Caki2 (cell line): ENCODE measurements at regions not wholly inside any gene's neighbourhood (a gene's known extent, or its start where the extent isn't known, plus 50 kb on each side); places are given as distances from the start of the nearest gene placed in this dataset.

Experiments used
- DNase-seq: peaks from one replicate; pipeline ENCODE4 v3.0.0-alpha.2; 2015; ENCODE audit warnings: low read depth
- in situ Hi-C: cut with HindIII; loops from 2 replicates; pipeline ENCODE4 v1.10.0; 2016; ENCODE audit warnings: low sequenced_read_pairs, low pct_unique_long_range_greater_than_20kb, mixed read lengths

- in situ Hi-C loops, result no loop called here
- DNase-seq, result no peak
Observed at GRCh38 chr9:126198854-126199253, 127.8 kb upstream of the MVB12B start.

GRCh38 chr9:126203313-126203712, 123.3 kb upstream of the MVB12B start:
- DNase-seq, result no peak
- in situ Hi-C loops, result no loop called here

- in situ Hi-C loops, result no loop called here
- DNase-seq, result no peak
Observed at GRCh38 chr9:126204197-126204596, 122.4 kb upstream of the MVB12B start.

- DNase-seq, result no peak
- in situ Hi-C loops, result no loop called here
Observed at GRCh38 chr9:126204708-126205225, 121.9 kb upstream of the MVB12B start.

GRCh38 chr9:126205265-126205664, 121.4 kb upstream of the MVB12B start:
- in situ Hi-C loops, result no loop called here
- no peak for DNase-seq

GRCh38 chr9:126205845-126206498, 120.7 kb upstream of the MVB12B start:
- in situ Hi-C loops, result no loop called here
- no peak for DNase-seq

- in situ Hi-C loops, result no loop called here
- no peak for DNase-seq
Observed at GRCh38 chr9:126207256-126207655, 119.4 kb upstream of the MVB12B start.

- in situ Hi-C loops, result no loop called here
- no peak for DNase-seq
Observed at GRCh38 chr9:126208216-126208758, 118.3 kb upstream of the MVB12B start.

- in situ Hi-C loops, result no loop called here
- DNase-seq, result no peak
Observed at GRCh38 chr9:126211441-126212074, 115.1 kb upstream of the MVB12B start.

GRCh38 chr9:126215486-126215885, 111.1 kb upstream of the MVB12B start:
- no peak for DNase-seq
- in situ Hi-C loops, result no loop called here

- in situ Hi-C loops, result no loop called here
- DNase-seq, result no peak
Observed at GRCh38 chr9:126216826-126217225, 109.8 kb upstream of the MVB12B start.

- DNase-seq, result no peak
- in situ Hi-C loops, result no loop called here
Observed at GRCh38 chr9:126217250-126217653, 109.4 kb upstream of the MVB12B start.

- in situ Hi-C loops, result no loop called here
- DNase-seq, result no peak
Observed at GRCh38 chr9:126217797-126218196, 108.8 kb upstream of the MVB12B start.

- no peak for DNase-seq
- in situ Hi-C loops, result no loop called here
Observed at GRCh38 chr9:126218359-126219125, 108.1 kb upstream of the MVB12B start.

- in situ Hi-C loops, result no loop called here
- no peak for DNase-seq
Observed at GRCh38 chr9:126219166-126219565, 107.5 kb upstream of the MVB12B start.

- in situ Hi-C loops, result no loop called here
- no peak for DNase-seq
Observed at GRCh38 chr9:126219648-126220063, 107.0 kb upstream of the MVB12B start.

- in situ Hi-C loops, result no loop called here
Observed at GRCh38 chr9:126221480-126221879, 105.1 kb upstream of the MVB12B start.

GRCh38 chr9:126222363-126222834, 104.2 kb upstream of the MVB12B start:
- no peak for DNase-seq
- in situ Hi-C loops, result no loop called here

More at GRCh38 chr9:126221480-126221879, 105.1 kb upstream of the MVB12B start:
- no peak for DNase-seq
